ENCODE measurements at regions not wholly inside any gene's neighbourhood (a gene's known extent, or its start where the extent isn't known, plus 50 kb on each side); places are given as distances from the start of the nearest gene placed in this dataset.

- TF ChIP-seq POLR2AphosphoS5 (IDR thresholded peaks at IDR 0.05) (no peak), CTCF (IDR thresholded peaks at IDR 0.05) (no peak)
Observed at GRCh38 chr5:77845324-77845646, 69.1 kb upstream of the TBCA start.

Data from suprapubic skin (tissue), 3 donors.